NCI-H748 (cell line): ENCODE measurements at regions not wholly inside any gene's neighbourhood (a gene's known extent, or its start where the extent isn't known, plus 50 kb on each side); places are given as distances from the start of the nearest gene placed in this dataset.

ENCODE experiments used
- DNase-seq: peaks from one replicate; lab custom pipeline; 2025; ENCODE audit not compliant: unreplicated experiment; lab: John Stamatoyannopoulos, UW

DNA sequence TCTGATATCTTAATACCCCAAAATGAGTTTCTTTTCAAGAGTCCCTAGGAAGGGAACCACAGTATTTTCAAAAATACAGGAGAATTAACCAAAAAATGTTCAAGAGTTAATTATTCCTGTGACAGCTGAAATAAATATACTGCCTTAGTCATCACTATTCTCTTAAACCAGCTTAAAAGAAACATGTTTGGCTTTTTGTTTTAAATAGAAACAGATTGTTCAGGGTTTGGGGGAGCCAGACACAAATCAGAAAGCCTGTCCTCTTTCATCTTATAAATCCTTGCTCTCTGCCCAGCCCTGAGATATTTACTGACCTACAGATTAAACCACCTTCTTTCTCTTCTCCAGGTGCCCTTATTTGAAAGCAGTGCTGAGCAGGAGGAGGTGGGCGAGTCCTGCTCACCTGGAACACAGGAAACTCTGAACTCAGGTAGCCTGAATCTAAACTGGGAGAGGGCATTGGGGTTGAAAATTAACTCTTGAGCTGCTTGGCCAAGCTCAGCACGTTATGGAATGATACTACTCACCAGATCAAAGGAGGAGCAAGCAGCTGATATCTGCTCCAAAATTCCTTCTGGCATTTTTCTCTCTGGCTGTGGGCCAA is 84.1 kb upstream of the SPRED1 start:
- DNase-seq, result no peak

GRCh38 chr15:38171973-38172372 is 80.7 kb upstream of the SPRED1 start:
- DNase-seq, result no peak

- no peak for DNase-seq
Measured at GRCh38 chr15:38174691-38175090, 77.9 kb upstream of the SPRED1 start.

DNA sequence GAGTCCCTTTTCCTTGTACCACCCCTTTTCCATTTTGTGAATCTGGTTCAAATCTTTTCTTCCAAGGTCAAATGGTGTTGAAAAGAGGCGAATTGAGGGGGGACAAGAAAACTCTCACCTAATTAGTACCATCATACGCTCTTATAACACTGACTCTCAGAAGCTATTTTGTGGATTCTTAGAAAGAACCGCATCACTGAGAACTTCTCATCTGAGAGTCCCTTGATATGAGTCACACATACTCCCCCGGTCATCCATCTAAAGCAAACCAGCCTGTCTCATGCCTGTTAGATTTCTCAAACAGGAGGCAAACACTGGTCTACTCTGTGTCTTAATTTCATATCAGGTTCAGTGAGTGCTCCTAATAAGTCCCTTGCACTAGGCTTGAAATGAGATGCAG is 76.5 kb upstream of the SPRED1 start:
- no peak for DNase-seq

DNA sequence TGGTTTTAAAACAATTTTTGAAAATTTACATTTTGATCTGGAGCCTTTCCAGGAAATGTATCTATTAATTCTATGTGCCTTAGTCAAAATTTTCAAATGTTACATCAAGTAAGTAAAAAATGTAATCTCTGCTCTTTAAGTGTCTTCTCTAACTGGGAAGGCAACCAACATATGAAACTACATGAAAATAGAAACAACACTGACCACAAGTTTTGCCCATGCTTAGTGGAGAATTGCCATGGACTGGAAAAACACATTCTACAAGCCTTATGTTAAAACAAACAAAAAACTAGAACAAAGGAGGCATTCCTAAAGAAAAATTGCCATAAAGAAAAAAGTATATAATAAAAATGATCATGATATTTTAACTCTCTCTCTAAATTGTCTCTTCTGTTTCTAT is 75.9 kb upstream of the SPRED1 start:
- DNase-seq, result no peak

DNA sequence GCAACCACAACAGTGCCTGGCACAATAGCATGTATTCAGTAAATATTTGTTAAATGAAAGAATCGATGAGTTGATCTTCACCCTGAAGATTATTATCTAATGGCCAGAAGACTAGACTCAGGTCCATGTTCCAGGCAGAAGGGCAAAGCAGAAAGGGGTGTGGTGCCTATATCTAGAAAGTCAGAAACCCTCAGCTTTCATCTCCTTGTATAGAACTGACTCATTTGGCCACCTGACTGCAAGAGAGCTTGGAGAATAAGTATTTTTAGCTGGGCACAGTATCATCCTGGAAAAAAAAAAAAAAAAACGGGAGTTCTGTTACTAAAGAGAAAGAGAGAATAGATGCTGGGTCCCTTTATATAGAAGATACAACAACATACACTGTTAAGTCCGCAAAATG is 69.7 kb upstream of the SPRED1 start:
- no peak for DNase-seq

DNA sequence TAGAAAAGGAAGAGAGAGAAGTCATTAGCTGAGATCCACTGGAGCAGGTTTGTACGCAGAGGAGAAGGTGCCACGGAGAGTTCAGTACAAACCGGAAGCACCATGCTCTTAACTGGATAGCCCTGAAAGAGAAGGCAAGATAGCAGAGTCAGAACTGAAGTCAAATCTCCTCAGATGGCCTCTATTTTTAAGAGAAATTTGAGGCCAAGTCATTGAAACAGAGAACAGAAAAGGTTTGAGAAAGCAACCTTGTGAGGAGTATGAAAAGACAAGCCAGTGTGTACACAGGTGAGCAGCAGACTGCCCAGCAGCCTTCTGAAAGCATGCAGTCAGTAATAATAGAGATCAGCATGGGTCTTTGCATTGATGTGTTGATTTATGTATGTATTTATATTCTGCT is 66.1 kb upstream of the SPRED1 start:
- no peak for DNase-seq

- DNase-seq, result no peak
Measured at GRCh38 chr15:38187630-38188313, 64.9 kb upstream of the SPRED1 start.

DNA sequence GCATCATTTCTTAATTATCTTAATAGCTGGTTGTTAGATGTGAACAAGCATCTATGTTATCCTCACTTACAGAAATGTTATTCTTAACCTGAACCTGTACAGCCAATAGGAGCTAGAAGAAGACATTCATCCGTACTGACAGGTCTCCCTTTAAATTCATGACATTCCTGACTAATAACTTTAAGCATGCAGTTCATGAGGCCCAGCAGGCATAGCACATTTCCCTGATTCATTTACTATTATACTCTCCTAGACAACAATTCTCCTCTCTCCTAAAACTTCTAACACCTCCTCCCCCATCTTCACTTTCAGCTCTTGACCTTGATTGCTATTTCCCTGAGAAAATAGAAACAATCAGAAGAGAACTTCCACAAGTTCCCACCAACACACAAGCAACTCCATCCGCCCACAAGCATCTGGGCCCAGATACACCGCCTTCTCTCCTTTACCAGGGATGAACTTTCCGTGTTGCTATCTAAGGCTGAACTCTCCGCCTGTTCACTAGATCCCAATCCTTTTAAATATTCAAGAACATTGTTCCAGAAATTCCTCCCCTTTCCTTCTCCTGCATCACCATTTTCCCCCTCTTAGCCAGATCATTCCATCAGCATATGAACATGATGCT is 62.9 kb upstream of the SPRED1 start:
- no peak for DNase-seq

DNA sequence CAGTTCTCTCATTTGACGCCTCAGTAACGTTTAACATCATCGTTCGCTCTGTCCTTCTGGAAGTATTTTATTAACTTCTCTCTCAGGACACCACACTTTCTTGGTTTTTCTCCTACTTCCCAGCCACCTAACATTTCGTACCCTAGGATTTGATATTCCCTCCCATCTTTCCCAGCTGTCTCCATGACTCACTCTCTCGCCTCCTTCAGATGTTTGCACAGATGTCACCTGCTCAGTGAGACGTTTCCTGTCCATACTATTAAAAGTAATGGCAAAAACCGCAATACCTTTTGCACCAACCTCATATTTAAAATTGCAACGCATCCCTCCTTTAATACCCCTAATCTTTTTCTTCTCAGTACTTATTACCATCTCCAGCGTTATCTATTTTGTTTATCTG is 62.1 kb upstream of the SPRED1 start:
- no peak for DNase-seq

DNA sequence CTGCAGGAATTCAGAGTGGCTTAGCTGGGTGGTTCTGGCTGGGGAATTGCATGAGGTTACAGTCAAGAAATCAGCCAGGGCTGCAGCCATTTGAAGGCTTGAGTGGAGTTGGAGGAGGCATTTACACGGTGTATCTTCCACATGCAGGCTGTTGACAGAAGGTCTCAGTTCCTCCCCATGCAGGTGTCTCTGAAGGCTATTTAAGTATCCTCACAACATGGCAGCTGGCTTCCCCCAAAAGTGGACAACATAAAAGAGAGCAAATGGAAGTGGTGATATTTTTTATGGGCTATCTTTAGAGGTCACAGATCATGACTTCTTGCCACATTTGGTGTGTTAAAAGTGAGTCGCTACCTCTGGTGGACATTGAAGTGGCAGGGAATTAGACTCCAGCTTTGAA is 60.1 kb upstream of the SPRED1 start:
- DNase-seq, result no peak

GRCh38 chr15:38193496-38193895 is 59.1 kb upstream of the SPRED1 start:
- DNase-seq, result no peak

DNA sequence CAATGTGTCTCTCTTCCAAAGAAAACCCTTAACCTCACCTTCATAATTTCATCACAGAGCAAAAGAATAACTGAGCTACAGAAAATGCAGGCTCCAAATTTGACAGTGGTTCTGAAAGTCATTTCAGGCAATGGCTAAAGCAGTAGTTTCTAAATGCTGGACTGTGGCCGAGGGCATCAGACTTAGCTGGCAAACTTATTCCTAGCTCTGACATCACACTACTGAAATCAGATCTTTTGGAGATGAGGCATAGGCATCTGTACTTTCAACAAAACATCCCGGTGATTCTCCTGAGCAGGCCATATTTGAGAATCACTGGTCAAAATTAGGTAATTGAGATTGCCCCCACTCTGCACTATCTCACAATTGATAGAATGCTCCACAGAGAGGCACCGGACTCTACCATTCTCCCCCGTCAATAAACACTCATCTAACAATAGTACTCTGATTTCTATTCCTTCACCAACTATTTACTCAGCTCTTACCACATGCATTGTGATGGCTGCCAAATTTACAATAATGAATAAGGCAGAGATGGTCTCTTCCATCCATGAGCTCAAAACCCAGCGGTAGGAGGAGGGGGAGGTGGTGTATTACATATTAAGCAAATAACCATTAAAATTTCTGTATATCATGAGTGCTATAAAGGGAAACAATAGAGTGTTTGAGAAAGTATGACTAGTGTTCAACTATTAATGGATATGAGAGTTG is 57.3 kb upstream of the SPRED1 start:
- no peak for DNase-seq

GRCh38 chr15:38196076-38196475 is 56.6 kb upstream of the SPRED1 start:
- no peak for DNase-seq

DNA sequence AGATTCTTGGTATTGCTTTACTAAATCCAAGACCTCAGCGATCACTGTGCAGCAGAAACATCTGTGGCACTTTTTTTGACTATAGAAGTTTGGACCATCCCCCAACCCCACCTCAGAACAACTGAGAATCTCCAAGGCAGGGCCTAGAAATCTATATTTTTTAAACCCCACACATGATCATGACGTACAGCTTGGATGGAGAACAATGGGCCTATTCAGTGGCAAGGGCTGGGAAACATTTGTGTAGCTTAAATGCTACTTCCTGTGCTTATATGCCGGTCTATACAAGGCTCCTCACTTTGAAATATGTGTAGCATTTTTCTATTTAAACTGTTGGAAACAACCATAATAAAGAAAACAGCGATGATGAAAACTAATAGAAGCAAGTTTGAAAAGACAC is 55.1 kb upstream of the SPRED1 start:
- DNase-seq, result no peak

DNA sequence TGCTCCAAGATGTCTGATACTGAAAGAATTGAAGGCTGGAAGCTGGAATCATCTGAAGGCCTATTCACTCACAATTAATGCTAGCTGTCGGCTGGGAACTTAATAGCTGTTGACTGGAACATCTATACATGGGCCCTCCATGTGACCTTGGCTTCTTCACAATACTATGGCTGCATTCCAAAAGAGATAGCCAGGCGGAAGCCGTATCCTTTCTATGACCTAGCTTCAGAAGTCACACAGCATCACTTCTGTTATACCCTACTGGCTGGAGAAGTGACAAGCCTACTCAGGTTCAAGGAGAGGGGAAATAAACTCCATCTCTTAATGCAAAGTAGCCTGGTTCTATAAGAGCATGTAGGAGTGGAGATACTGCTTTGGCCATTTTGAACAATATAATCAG is 50.9 kb upstream of the SPRED1 start:
- no peak for DNase-seq

DNA sequence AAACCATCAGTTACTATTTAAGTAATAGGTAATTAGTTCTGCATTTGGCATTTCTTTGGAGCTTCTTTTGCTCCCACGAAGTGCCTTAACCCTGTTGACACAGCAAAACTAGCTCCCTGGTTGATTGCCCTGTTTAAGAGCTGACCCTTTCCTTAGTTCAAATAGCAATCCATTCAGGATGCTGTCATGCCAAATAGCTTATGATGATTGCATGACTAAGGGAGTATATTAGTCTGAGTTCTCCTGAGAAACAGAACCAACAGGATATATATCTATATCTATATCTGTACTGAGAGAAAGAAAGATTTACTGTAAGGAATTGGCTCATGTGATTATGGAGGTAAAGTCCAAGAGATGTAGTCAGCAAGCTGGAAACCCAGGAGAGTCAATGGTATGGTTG is 50.3 kb upstream of the SPRED1 start:
- DNase-seq, result no peak
